PC-9 (cell line): ENCODE measurements at regions not wholly inside any gene's neighbourhood (a gene's known extent, or its start where the extent isn't known, plus 50 kb on each side); places are given as distances from the start of the nearest gene placed in this dataset.

Source experiments
- BruUV-seq: library from RNA; stranded (reverse); fragments of 400-500 nt; replicated peaks from 2 replicates; lab custom pipeline; 2021; lab: Mats Ljungman, UMichigan
- CTCF ChIA-PET: fragments of 300-600 bp; sonication (Branson Sonifier 250); formaldehyde crosslinking; loops from one replicate; lab custom pipeline; 2022; ENCODE audit warnings: antibody characterized with exemption; lab: Charles Lee
- POLR2A ChIA-PET: fragments of 300-600 bp; sonication (Branson Sonifier 250); formaldehyde crosslinking; loops from one replicate; lab custom pipeline; 2022; ENCODE audit warnings: antibody characterized with exemption; ENCODE audit not compliant: unreplicated experiment; lab: Charles Lee
- DNase-seq, 2 experiments: peaks; one replicate each; pipeline versions ENCODE4 v3.0.0 to v3.0.0-alpha.2; 2015 to 2022; ENCODE audit warnings: mixed read lengths in 1 of 2
- H2AFZ ChIP-seq: fragments of 200-600 bp; sonication (generic); 2 replicates; pipeline ENCODE4 v1.8.1; 2017; ENCODE audit warnings: antibody characterized with exemption
- H3F3A ChIP-seq: fragments of 200-600 bp; sonication (generic); 2 replicates; pipeline ENCODE4 v1.8.1; 2017; ENCODE audit warnings: antibody characterized with exemption, mild to moderate bottlenecking, low read depth; ENCODE audit not compliant: insufficient read depth
- H3K27ac ChIP-seq: fragments of 200-600 bp; sonication (generic); 2 replicates; pipeline ENCODE4 v1.6.1; 2016; ENCODE audit warnings: mixed run types
- H3K27me3 ChIP-seq: fragments of 200-600 bp; sonication (generic); 2 replicates; pipeline ENCODE4 v1.6.1; 2016; ENCODE audit warnings: low read depth, mixed run types; ENCODE audit not compliant: insufficient read depth
- H3K36me3 ChIP-seq: fragments of 200-600 bp; sonication (generic); 2 replicates; pipeline ENCODE4 v1.6.1; 2016; ENCODE audit warnings: low read depth, mixed run types
- H3K4me1 ChIP-seq: fragments of 200-600 bp; sonication (generic); replicated peaks from 2 replicates; pipeline ENCODE4 v1.6.1; 2016; ENCODE audit warnings: mixed run types; ENCODE audit not compliant: insufficient read depth
- H3K4me2 ChIP-seq: fragments of 200-600 bp; sonication (generic); 2 replicates; pipeline ENCODE4 v1.6.1; 2017; ENCODE audit warnings: mixed run types
- H3K4me3 ChIP-seq: fragments of 200-600 bp; sonication (generic); 2 replicates; pipeline ENCODE4 v1.6.1; 2016; ENCODE audit warnings: mixed run types
- H3K79me2 ChIP-seq: fragments of 200-600 bp; sonication (generic); 2 replicates; pipeline ENCODE4 v1.6.1; 2017; ENCODE audit warnings: low read depth, mixed run types
- H3K9me2 ChIP-seq: fragments of 200-600 bp; sonication (generic); 2 replicates; pipeline ENCODE4 v1.8.1; 2017; ENCODE audit warnings: mild to moderate bottlenecking; ENCODE audit not compliant: insufficient read depth
- H3K9me3 ChIP-seq: fragments of 200-600 bp; sonication (generic); 2 replicates; pipeline ENCODE4 v1.8.1; 2016; ENCODE audit warnings: low read depth; ENCODE audit not compliant: insufficient read depth
- H4K20me1 ChIP-seq: fragments of 200-600 bp; sonication (generic); 2 replicates; pipeline ENCODE4 v1.8.1; 2017; ENCODE audit not compliant: insufficient read depth
- EZH2 ChIP-seq: fragments of 200-600 bp; sonication (generic); IDR thresholded peaks from 2 replicates; pipeline ENCODE4 v1.8.0; 2017; ENCODE audit warnings: antibody characterized with exemption, low read depth
- intact Hi-C: fragments of 100-400 bp; cut with micrococcal nuclease; formaldehyde crosslinking; loops from one replicate; pipeline ENCODE4 v1.10.0; 2022; ENCODE audit not compliant: unreplicated experiment
- TF ChIP-seq, protein P1 (sequence below): fragments of 200-600 bp; sonication (generic); conservative IDR thresholded peaks from 2 replicates; pipeline ENCODE4 v1.6.1; 2017; ENCODE audit warnings: mixed run types, antibody characterized with exemption, mild to moderate bottlenecking, moderate library complexity

DNA sequence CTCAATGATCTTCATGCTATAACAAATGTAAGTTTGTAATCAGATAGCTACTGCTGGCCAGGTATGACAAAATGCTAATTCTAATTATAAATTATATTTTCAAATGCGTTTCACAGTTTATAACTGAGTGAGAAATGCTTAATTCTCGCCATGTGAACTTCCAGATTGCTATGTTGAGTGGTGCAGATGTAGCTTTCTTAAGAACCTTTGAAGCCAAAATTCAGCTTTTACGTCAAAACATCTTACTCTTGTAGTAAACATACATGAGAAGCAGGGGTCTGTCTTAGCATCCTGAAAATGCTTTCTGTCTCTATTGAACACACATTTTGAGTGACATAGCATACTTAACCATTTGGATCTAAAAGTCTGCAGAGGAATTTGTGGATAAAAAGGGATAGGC is 176.5 kb upstream of the PRICKLE1 start:
- POLR2A ChIA-PET = no interaction called here

DNA sequence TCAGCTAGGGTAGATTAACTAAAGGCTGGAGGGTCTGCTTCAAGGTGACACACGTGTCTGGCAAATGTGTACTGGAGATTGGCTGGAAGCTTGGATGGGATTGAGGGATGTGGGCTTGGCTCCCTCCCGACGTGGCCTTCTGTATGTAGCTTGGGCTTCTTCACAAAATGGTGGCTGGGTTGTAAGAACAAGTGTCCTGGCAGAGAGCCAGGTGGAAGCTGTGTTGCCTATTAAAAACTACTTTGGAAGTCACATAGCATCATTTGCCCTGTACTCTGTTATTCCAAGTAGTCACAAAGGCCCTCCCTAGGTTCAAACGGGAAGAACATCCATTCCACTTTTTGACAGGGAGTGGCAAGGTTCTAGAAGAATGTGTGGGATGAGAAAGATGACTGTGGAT is 174.1 kb upstream of the PRICKLE1 start:
- Histone ChIP-seq H3K79me2 (no peaks in the 10 kb centered on the region), H3K27me3 (no peaks in the 10 kb centered on the region), H3K4me3 (no peak overlapping the region), H3K27ac (no peak overlapping the region), H3F3A (peaks cover 7% of the 10 kb centered on the region), H4K20me1 (no peaks in the 10 kb centered on the region), H3K36me3 (no peaks in the 10 kb centered on the region), H3K4me2 (no peak overlapping the region), H3K4me1 (peaks cover 42% of the 10 kb centered on the region), H2AFZ (no peak overlapping the region), H3K9me3 (no peaks in the 10 kb centered on the region), H3K9me2 (no peaks in the 10 kb centered on the region)
- intact Hi-C loops = no loop called here
- TF ChIP-seq, protein P1, sequence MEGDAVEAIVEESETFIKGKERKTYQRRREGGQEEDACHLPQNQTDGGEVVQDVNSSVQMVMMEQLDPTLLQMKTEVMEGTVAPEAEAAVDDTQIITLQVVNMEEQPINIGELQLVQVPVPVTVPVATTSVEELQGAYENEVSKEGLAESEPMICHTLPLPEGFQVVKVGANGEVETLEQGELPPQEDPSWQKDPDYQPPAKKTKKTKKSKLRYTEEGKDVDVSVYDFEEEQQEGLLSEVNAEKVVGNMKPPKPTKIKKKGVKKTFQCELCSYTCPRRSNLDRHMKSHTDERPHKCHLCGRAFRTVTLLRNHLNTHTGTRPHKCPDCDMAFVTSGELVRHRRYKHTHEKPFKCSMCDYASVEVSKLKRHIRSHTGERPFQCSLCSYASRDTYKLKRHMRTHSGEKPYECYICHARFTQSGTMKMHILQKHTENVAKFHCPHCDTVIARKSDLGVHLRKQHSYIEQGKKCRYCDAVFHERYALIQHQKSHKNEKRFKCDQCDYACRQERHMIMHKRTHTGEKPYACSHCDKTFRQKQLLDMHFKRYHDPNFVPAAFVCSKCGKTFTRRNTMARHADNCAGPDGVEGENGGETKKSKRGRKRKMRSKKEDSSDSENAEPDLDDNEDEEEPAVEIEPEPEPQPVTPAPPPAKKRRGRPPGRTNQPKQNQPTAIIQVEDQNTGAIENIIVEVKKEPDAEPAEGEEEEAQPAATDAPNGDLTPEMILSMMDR = no peak
- no peak for TF ChIP-seq EZH2
- no TSS peak for BruUV-seq
- ChIA-PET CTCF (no interaction called here), POLR2A (interaction anchor here (0.5 kb wide), 1 partner anchor 70 kb away, joined by 24 read pairs; no protein-coding TSS in a partner anchor)
- DNase-seq = no peak

More for the DNA sequence above, 176.5 kb upstream of the PRICKLE1 start:
- no peaks in the 10 kb centered on the region for H3K79me2 ChIP-seq
- BruUV-seq = no TSS peak
- no peak overlapping the region for H3K27ac ChIP-seq
- no peaks in the 10 kb centered on the region for H3K9me3 ChIP-seq
- intact Hi-C loops = no loop called here
- no peaks in the 10 kb centered on the region for H3K27me3 ChIP-seq
- H3K4me1 ChIP-seq = peaks cover 18% of the 10 kb centered on the region
- CTCF ChIA-PET = no interaction called here
- H3K36me3 ChIP-seq = no peaks in the 10 kb centered on the region
- no peaks in the 10 kb centered on the region; the same call in 1 of the 2 replicates for H3F3A ChIP-seq
- no peak for DNase-seq
- H3K4me2 ChIP-seq = no peak overlapping the region
- H3K9me2 ChIP-seq = no peaks in the 10 kb centered on the region
- no peak for TF ChIP-seq EZH2
- TF ChIP-seq, protein P1 = no peak
- H3K4me3 ChIP-seq = no peak overlapping the region
- H2AFZ ChIP-seq = no peak overlapping the region
- no peaks in the 10 kb centered on the region for H4K20me1 ChIP-seq

DNA sequence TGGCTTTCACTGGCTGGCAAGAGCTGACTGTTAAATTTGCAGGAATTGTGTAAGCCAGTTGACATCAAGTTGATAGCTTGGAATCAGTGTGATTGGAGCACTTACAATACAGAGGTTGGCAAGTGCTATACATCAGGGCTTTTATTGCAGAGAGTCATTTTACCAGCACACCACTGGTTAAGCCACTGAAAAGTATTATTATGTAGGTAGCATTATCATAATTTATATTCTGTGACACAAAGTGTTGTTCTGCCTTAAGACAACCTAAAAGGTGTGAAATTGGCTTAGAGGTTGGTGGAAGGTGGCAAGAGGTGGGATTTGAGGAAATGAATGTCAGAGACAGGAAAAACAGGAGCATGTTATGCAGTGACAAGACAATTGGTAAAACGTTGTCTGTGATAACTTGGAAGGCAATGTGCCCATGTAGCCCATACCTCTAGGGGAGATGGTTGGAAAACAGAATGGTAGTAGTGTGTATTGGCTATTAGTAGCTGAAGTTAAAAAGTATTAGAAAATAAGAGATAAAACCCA is 172.9 kb upstream of the PRICKLE1 start:
- Histone ChIP-seq H3K9me3 (no peaks in the 10 kb centered on the region), H3K27me3 (no peaks in the 10 kb centered on the region), H3K79me2 (no peaks in the 10 kb centered on the region), H3K4me1 (peaks cover 54% of the 10 kb centered on the region), H3K9me2 (no peaks in the 10 kb centered on the region), H4K20me1 (no peaks in the 10 kb centered on the region), H3K27ac (no peak overlapping the region), H3K4me3 (no peak overlapping the region), H3K4me2 (no peak overlapping the region), H3F3A (peaks cover 17% of the 10 kb centered on the region), H2AFZ (no peak overlapping the region), H3K36me3 (no peaks in the 10 kb centered on the region)
- intact Hi-C loops = loop anchor here (1.0 kb wide), 1 partner anchor 199 kb away; no protein-coding TSS in a partner anchor
- BruUV-seq = no TSS peak
- ChIA-PET CTCF (no interaction called here), POLR2A (no interaction called here)
- no peak for TF ChIP-seq EZH2
- TF ChIP-seq, protein P1 = no peak
- DNase-seq = no peak
